ENCODE measurements at regions not wholly inside any gene's neighbourhood (a gene's known extent, or its start where the extent isn't known, plus 50 kb on each side); places are given as distances from the start of the nearest gene placed in this dataset.

DNA sequence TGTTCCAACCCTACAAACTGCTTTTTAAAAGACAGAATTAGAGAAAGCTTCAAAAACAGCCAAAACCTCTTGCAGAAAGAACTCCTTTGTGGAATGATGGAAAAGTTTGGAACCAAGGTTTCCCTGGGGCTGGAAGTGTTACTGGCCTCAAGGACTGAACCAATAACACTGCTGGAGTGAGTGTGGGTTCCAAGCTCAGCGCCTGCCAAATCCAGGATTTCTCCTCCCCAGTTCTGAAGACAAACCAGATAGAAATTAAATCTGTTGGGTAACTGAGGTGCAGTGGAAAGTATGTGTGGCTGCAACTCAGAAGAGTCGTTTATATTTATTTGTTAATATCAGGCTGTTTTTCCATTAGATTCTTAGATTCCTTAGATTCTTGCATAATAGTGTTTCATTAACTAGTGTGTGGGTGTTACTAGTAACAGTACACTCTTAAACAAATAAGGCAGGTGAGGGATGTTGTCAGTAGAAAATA lies 66.5 kb upstream of the FNDC3B start:
- H3K27ac ChIP-seq = no peak overlapping the region
- H3K9me3 ChIP-seq (ENCODE audit: low read depth, low read length) = no peaks in the 10 kb centered on the region
- H3K9ac ChIP-seq (ENCODE audit: insufficient read length) = no peak overlapping the region
- TF ChIP-seq POLR2AphosphoS5 (IDR thresholded peaks at IDR 0.05; ENCODE audit: borderline replicate concordance, low read depth, low read length) = no peak
- TF ChIP-seq FOXP2 (optimal IDR thresholded peaks at IDR 0.05; ENCODE audit: control extremely low read depth, extremely low read length, insufficient read depth) = no peak
- TF ChIP-seq EZH2 (IDR thresholded peaks at IDR 0.05) = no peak
- no peak for DNase-seq (ENCODE audit: low read depth, low spot score)
- H3K4me3 ChIP-seq = no peak overlapping the region
- no peaks in the 10 kb centered on the region for H3K36me3 ChIP-seq (ENCODE audit: insufficient read depth, low read length)

DNA sequence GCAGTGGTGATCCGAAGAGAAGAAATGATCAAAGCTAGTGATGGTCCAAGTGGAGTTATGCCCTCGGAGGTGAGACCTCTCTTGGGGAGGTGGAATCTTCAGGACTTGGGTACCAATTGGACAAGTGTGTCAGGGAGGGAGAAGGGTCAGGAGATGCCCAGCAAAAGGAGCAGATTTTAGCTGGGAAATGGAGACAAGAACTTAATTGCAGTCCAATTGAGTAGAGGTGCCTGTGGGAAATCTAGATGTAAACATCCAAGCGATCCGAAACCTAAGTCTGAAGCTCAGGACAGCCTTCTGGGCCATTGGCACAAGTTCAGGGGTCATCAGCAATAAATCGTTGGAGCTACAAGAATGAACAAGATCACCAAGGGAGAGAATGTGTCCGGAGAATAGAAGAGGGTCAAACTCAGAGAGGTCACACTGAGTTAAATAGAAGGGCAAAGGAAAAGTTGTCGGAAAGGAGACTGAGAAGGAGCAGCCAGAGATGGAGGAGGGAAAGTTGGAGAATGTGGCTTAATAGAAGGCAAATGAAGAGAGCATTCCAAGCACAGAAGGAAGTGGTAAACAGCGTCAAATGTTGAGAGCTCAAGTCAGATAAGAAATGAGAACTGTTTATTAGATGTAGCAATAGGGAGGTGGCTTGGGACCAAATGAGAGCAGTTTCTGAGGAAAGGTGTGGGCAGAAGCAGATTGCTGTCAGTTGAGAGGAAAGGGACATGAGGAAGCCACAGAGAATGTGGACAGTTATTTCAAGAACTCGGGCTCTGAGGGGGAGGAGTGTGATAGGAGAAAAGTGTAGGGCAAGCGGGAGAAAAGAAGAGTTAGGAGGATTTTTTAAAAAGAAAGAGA lies 64.2 kb upstream of the FNDC3B start:
- Histone ChIP-seq H3K4me3 (no peak overlapping the region), H3K9ac (ENCODE audit: insufficient read length) (no peak overlapping the region), H3K27ac (no peak overlapping the region), H3K36me3 (ENCODE audit: insufficient read depth, low read length) (no peaks in the 10 kb centered on the region), H3K9me3 (ENCODE audit: low read depth, low read length) (no peaks in the 10 kb centered on the region)
- no peak for DNase-seq (ENCODE audit: low read depth, low spot score)
- TF ChIP-seq EZH2 (IDR thresholded peaks at IDR 0.05) (no peak), FOXP2 (optimal IDR thresholded peaks at IDR 0.05; ENCODE audit: control extremely low read depth, extremely low read length, insufficient read depth) (no peak), POLR2AphosphoS5 (IDR thresholded peaks at IDR 0.05; ENCODE audit: borderline replicate concordance, low read depth, low read length) (no peak)

DNA sequence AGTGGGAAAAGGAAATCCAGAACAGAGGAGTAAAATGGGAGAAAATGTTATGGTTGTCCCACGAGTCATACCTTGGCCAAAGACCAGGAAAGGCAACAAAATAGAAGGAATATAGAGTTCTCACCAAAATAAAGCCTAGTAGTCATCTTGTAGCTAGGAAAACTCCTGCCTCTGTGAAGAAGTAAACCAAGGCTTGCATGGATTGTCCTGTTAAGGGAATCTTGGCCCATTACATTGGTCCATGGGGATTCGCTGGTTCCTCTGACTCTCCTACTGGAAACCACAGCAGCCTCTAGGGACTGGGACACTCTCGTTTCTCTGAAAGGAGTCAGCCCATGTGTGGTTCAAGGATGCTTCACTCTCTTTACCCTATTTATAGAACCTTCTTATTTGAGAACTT lies 62.9 kb upstream of the FNDC3B start:
- no peak for TF ChIP-seq POLR2AphosphoS5 (IDR thresholded peaks at IDR 0.05; ENCODE audit: borderline replicate concordance, low read depth, low read length)
- TF ChIP-seq EZH2 (IDR thresholded peaks at IDR 0.05) = no peak
- no peak for TF ChIP-seq FOXP2 (optimal IDR thresholded peaks at IDR 0.05; ENCODE audit: control extremely low read depth, extremely low read length, insufficient read depth)

DNA sequence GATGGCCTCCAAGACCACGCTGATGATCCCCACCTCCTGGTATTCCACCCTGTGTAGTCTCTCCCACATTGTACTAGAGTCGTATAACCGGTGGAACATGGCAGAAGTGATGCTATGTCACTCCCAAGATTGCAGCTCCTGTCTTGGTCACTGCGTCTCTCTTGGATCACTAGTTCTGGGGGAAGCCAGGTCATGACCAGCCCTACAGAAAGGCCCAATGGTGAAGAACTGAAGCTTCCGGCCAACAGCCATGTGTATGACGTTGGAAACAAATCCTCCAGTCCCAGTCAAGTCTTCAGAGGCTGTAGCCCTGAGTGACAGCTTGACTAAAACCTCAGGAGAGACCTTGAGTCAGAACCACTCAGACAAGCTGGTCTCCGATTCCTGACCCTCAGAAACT lies 61.9 kb upstream of the FNDC3B start:
- Histone ChIP-seq H3K4me3 (no peak overlapping the region), H3K9me3 (ENCODE audit: low read depth, low read length) (no peaks in the 10 kb centered on the region), H3K36me3 (ENCODE audit: insufficient read depth, low read length) (no peaks in the 10 kb centered on the region), H3K9ac (ENCODE audit: insufficient read length) (no peak overlapping the region), H3K27ac (no peak overlapping the region)
- DNase-seq (ENCODE audit: low read depth, low spot score) = no peak
- no peak for TF ChIP-seq POLR2AphosphoS5 (IDR thresholded peaks at IDR 0.05; ENCODE audit: borderline replicate concordance, low read depth, low read length)
- no peak for TF ChIP-seq FOXP2 (optimal IDR thresholded peaks at IDR 0.05; ENCODE audit: control extremely low read depth, extremely low read length, insufficient read depth)
- no peak for TF ChIP-seq EZH2 (IDR thresholded peaks at IDR 0.05)

More for the DNA sequence above, 62.9 kb upstream of the FNDC3B start:
- Histone ChIP-seq H3K9ac (ENCODE audit: insufficient read length) (no peak overlapping the region), H3K36me3 (ENCODE audit: insufficient read depth, low read length) (no peaks in the 10 kb centered on the region), H3K27ac (no peak overlapping the region), H3K9me3 (ENCODE audit: low read depth, low read length) (no peaks in the 10 kb centered on the region), H3K4me3 (no peak overlapping the region)
- no peak for DNase-seq (ENCODE audit: low read depth, low spot score)

DNA sequence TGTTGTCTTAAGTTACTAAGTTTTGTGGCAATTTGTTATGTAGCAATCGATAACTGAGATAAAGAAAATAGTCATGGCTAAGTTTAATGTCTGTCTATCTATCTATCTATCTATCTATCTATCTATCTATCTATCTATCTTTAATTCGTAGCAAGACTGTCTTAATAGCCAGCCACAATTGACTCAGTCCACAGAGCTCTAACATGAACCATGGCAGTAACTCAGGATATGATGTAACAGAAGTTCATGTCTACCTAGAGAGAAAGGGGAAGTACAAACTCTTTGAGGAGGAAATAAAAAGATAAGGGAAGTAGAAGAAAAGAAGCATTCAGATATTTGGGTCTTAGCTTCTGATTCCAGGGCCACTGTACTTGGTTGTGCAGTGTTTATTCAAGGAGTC lies 61.5 kb upstream of the FNDC3B start:
- H3K9ac ChIP-seq (ENCODE audit: insufficient read length) = no peak overlapping the region
- no peak for TF ChIP-seq POLR2AphosphoS5 (IDR thresholded peaks at IDR 0.05; ENCODE audit: borderline replicate concordance, low read depth, low read length)
- no peak for TF ChIP-seq FOXP2 (optimal IDR thresholded peaks at IDR 0.05; ENCODE audit: control extremely low read depth, extremely low read length, insufficient read depth)
- no peak for TF ChIP-seq EZH2 (IDR thresholded peaks at IDR 0.05)
- DNase-seq (ENCODE audit: low read depth, low spot score) = no peak
- no peak overlapping the region for H3K27ac ChIP-seq
- no peaks in the 10 kb centered on the region for H3K9me3 ChIP-seq (ENCODE audit: low read depth, low read length)
- no peaks in the 10 kb centered on the region for H3K36me3 ChIP-seq (ENCODE audit: insufficient read depth, low read length)
- H3K4me3 ChIP-seq = no peak overlapping the region

DNA sequence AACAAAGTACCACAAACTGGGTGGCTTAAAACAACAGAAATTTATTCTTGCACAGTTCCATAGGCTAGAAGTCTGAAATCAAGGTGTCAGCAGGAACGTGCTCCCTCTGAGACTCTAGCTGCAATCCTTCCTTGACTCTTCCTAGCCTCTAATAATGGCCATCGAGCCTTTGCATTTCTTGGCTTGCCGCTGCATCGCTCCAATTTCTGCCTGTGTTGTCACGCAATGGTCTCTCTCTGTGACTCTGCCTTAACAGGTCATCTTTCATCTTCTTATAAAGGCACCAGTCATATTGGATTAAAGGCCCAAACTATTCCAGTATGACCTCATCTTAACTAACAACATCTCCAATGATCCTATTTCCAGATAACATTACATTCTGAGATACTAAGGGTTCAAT lies 61.0 kb upstream of the FNDC3B start:
- no peak for TF ChIP-seq POLR2AphosphoS5 (IDR thresholded peaks at IDR 0.05; ENCODE audit: borderline replicate concordance, low read depth, low read length)
- TF ChIP-seq FOXP2 (optimal IDR thresholded peaks at IDR 0.05; ENCODE audit: control extremely low read depth, extremely low read length, insufficient read depth) = no peak
- no peak for TF ChIP-seq EZH2 (IDR thresholded peaks at IDR 0.05)
- no peaks in the 10 kb centered on the region for H3K36me3 ChIP-seq (ENCODE audit: insufficient read depth, low read length)

DNA sequence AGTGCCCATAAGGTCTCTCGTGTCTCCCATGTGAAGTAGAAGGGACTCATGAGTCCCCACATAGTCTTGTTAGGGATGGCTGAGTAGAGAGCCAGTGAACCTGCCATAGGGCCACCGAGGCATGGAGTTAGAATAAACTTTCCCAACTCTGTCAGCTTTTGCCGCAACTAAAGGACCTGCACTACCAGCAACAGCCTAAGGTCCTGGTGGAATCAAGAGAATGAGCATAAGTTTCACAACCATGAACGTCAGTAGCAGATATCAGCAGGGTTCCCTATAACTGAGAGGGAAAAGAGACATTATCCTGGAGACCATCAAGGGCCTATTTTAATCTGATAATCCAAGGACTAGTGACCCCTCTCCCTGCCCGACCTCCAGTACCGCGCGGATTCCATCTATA lies 60.3 kb upstream of the FNDC3B start:
- H3K9me3 ChIP-seq (ENCODE audit: low read depth, low read length) = no peaks in the 10 kb centered on the region
- DNase-seq (ENCODE audit: low read depth, low spot score) = no peak
- H3K4me3 ChIP-seq = no peak overlapping the region
- TF ChIP-seq EZH2 (IDR thresholded peaks at IDR 0.05) (no peak), FOXP2 (optimal IDR thresholded peaks at IDR 0.05; ENCODE audit: control extremely low read depth, extremely low read length, insufficient read depth) (no peak), POLR2AphosphoS5 (IDR thresholded peaks at IDR 0.05; ENCODE audit: borderline replicate concordance, low read depth, low read length) (no peak)
- H3K9ac ChIP-seq (ENCODE audit: insufficient read length) = no peak overlapping the region
- no peak overlapping the region for H3K27ac ChIP-seq
- H3K36me3 ChIP-seq (ENCODE audit: insufficient read depth, low read length) = no peaks in the 10 kb centered on the region

More for the DNA sequence above, 61.0 kb upstream of the FNDC3B start:
- H3K27ac ChIP-seq = no peak overlapping the region
- H3K9ac ChIP-seq (ENCODE audit: insufficient read length) = no peak overlapping the region
- H3K9me3 ChIP-seq (ENCODE audit: low read depth, low read length) = no peaks in the 10 kb centered on the region
- no peak overlapping the region for H3K4me3 ChIP-seq
- no peak for DNase-seq (ENCODE audit: low read depth, low spot score)

DNA sequence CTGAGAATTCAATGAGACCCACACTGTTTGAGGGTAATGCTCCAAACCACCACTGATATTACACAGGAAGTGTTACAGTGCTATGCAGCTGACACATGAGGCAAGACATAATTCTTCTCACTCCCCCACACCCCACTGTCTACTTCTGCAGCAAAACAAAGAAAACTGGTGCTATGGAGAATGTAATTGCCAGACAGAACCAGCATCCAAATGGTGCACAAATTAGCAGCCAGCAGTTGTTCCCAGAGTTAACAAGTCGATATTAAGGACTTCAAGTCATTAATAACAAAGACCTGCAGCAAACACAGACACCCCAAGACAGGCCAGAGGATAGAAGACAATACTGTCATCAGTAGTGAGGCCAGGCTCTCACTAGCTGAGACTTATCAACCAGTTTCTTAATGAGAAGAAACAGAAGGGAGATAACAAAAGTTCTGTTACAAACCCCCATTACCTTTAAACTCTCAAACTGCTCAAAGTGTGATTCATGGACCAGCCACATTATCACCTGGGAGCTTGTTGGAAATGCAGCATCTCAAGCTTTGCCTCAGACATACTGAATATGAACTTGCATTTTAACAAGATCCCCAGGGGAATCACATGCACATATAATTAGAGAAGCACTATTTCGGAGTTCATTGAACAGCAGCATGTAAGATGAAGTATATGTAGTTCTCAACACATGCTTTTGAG lies 58.7 kb upstream of the FNDC3B start:
- Histone ChIP-seq H3K36me3 (ENCODE audit: insufficient read depth, low read length) (no peaks in the 10 kb centered on the region), H3K9ac (ENCODE audit: insufficient read length) (no peak overlapping the region), H3K4me3 (no peak overlapping the region), H3K27ac (no peak overlapping the region), H3K9me3 (ENCODE audit: low read depth, low read length) (no peaks in the 10 kb centered on the region)
- TF ChIP-seq POLR2AphosphoS5 (IDR thresholded peaks at IDR 0.05; ENCODE audit: borderline replicate concordance, low read depth, low read length) (no peak), EZH2 (IDR thresholded peaks at IDR 0.05) (no peak), FOXP2 (optimal IDR thresholded peaks at IDR 0.05; ENCODE audit: control extremely low read depth, extremely low read length, insufficient read depth) (no peak)
- peak; percentile 18 for DNase-seq (ENCODE audit: low read depth, low spot score)
